ENCODE measurements at regions not wholly inside any gene's neighbourhood (a gene's known extent, or its start where the extent isn't known, plus 50 kb on each side); places are given as distances from the start of the nearest gene placed in this dataset.

DNA sequence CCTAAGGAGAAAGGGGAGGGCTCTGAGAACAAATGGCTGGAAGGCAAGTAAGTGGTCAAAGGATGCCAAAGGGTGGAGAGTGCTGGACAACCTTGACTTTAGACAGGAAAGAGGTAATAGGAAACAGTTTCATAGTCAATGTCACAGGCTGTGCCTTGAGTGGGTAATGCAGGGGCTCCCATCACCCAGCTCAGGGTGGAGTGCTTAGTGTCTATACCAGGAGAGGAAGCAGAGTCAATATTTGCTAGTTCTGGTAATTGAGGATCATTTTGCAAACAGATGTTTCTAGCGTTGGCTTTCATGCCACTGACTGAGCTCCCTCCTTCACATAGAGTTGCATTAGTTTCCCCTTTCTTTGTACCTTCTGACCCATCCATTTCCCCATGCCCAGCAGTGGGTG is 64.6 kb upstream of the KL start (continued):
- TF ChIP-seq, protein P1, sequence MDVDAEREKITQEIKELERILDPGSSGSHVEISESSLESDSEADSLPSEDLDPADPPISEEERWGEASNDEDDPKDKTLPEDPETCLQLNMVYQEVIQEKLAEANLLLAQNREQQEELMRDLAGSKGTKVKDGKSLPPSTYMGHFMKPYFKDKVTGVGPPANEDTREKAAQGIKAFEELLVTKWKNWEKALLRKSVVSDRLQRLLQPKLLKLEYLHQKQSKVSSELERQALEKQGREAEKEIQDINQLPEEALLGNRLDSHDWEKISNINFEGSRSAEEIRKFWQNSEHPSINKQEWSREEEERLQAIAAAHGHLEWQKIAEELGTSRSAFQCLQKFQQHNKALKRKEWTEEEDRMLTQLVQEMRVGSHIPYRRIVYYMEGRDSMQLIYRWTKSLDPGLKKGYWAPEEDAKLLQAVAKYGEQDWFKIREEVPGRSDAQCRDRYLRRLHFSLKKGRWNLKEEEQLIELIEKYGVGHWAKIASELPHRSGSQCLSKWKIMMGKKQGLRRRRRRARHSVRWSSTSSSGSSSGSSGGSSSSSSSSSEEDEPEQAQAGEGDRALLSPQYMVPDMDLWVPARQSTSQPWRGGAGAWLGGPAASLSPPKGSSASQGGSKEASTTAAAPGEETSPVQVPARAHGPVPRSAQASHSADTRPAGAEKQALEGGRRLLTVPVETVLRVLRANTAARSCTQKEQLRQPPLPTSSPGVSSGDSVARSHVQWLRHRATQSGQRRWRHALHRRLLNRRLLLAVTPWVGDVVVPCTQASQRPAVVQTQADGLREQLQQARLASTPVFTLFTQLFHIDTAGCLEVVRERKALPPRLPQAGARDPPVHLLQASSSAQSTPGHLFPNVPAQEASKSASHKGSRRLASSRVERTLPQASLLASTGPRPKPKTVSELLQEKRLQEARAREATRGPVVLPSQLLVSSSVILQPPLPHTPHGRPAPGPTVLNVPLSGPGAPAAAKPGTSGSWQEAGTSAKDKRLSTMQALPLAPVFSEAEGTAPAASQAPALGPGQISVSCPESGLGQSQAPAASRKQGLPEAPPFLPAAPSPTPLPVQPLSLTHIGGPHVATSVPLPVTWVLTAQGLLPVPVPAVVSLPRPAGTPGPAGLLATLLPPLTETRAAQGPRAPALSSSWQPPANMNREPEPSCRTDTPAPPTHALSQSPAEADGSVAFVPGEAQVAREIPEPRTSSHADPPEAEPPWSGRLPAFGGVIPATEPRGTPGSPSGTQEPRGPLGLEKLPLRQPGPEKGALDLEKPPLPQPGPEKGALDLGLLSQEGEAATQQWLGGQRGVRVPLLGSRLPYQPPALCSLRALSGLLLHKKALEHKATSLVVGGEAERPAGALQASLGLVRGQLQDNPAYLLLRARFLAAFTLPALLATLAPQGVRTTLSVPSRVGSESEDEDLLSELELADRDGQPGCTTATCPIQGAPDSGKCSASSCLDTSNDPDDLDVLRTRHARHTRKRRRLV (CRISPR knock-in tag; IDR thresholded peaks at IDR 0.05) = no peak
- no peak for TF ChIP-seq PHF8 (CRISPR knock-in tag; IDR thresholded peaks at IDR 0.05)
- TF ChIP-seq ZNF775 (CRISPR knock-in tag; IDR thresholded peaks at IDR 0.05; ENCODE audit: borderline replicate concordance) = no peak
- TF ChIP-seq ZGPAT (CRISPR knock-in tag; IDR thresholded peaks at IDR 0.05) = no peak
- TF ChIP-seq ATAD3A (CRISPR knock-in tag; IDR thresholded peaks at IDR 0.05) = no peak
- no peak for TF ChIP-seq FLYWCH1 (CRISPR knock-in tag; IDR thresholded peaks at IDR 0.05)
- no peak for TF ChIP-seq RFX5 (IDR thresholded peaks at IDR 0.05; ENCODE audit: low read depth, low read length)
- TF ChIP-seq AKNA (CRISPR knock-in tag; IDR thresholded peaks at IDR 0.05; ENCODE audit: borderline replicate concordance) = no peak
- no peak for TF ChIP-seq ZNF512B (CRISPR knock-in tag; IDR thresholded peaks at IDR 0.05; ENCODE audit: borderline replicate concordance)
- TF ChIP-seq LCORL (IDR thresholded peaks at IDR 0.05) = no peak
- no peak for TF ChIP-seq LCORL (CRISPR knock-in tag; IDR thresholded peaks at IDR 0.05)
- no peak for TF ChIP-seq ETV5 (CRISPR knock-in tag; IDR thresholded peaks at IDR 0.05; ENCODE audit: borderline replicate concordance)
- no peak for TF ChIP-seq FOXJ3 (CRISPR knock-in tag; IDR thresholded peaks at IDR 0.05; ENCODE audit: borderline replicate concordance)

All from HepG2 (cell line).